ENCODE measurements at regions not wholly inside any gene's neighbourhood (a gene's known extent, or its start where the extent isn't known, plus 50 kb on each side); places are given as distances from the start of the nearest gene placed in this dataset.

- TF ChIP-seq CTCF (IDR thresholded peaks at IDR 0.05), result no peak
- TF ChIP-seq POLR2A (IDR thresholded peaks at IDR 0.05), result no peak
These were observed 92.8 kb upstream of the TGFBR2 start for GRCh38 chr3:30513374-30514152.
